Fibroblast of villous mesenchyme (primary cell): ENCODE measurements at regions not wholly inside any gene's neighbourhood (a gene's known extent, or its start where the extent isn't known, plus 50 kb on each side); places are given as distances from the start of the nearest gene placed in this dataset.
A peak's percentile ranks its signal among the peaks of the same experiment; 100 is the strongest.

Experiments
- DNase-seq: peaks from one replicate; pipeline ENCODE4 v3.0.0-alpha.2; 2010; ENCODE audit warnings: low read depth
- H3K4me3 ChIP-seq: 2 replicates; pipeline ENCODE4 v1.5.1; 2011; ENCODE audit warnings: low read depth, mild to moderate bottlenecking, low read length
- TF ChIP-seq, protein P1 (sequence below): IDR thresholded peaks from 2 replicates; pipeline ENCODE4 v1.5.1; 2012; ENCODE audit warnings: low read depth, mild to moderate bottlenecking, low read length; ENCODE audit not compliant: insufficient read depth

DNA sequence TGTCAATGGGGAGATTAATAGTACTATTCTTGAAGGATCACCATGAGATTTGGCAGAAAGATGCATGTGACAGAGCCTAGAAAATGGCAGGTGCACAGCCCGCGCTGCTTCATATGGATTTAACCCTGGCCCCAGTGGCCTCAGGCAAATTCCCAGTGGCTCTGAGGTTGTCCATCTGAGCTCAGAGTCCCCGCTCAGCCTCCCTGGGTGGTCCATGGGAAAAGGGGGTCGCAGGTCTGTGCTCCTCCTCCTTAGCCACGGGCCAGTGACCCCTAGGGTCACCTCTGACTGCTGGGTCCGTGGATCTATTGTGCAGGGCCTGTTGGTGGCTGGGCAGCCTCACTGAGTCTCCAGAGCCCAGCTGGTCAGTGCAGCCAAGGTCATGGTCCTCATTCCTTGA is 93.3 kb upstream of the BOD1 start:
- DNase-seq = no peak
- TF ChIP-seq, protein P1, sequence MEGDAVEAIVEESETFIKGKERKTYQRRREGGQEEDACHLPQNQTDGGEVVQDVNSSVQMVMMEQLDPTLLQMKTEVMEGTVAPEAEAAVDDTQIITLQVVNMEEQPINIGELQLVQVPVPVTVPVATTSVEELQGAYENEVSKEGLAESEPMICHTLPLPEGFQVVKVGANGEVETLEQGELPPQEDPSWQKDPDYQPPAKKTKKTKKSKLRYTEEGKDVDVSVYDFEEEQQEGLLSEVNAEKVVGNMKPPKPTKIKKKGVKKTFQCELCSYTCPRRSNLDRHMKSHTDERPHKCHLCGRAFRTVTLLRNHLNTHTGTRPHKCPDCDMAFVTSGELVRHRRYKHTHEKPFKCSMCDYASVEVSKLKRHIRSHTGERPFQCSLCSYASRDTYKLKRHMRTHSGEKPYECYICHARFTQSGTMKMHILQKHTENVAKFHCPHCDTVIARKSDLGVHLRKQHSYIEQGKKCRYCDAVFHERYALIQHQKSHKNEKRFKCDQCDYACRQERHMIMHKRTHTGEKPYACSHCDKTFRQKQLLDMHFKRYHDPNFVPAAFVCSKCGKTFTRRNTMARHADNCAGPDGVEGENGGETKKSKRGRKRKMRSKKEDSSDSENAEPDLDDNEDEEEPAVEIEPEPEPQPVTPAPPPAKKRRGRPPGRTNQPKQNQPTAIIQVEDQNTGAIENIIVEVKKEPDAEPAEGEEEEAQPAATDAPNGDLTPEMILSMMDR = no peak
- no peak overlapping the region for H3K4me3 ChIP-seq

DNA sequence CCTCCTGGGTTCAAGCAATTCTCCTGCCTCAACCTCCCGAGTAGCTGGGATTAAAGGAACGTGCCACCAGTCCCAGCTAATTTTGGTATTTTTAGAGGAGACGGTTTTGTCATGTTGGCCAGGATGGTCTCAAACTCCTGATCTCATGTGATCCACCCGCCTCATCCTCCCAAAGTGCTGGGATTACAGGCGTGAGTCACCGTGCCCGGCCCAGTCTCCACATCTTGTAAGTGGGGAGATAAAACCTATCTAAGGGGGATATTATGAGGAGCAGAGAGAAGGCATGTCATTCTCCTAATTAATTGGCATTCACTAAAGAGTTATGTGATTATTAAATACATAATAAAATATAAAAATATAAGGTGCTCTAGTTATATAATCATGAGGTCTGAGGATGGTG is 94.1 kb upstream of the BOD1 start:
- no peak overlapping the region for H3K4me3 ChIP-seq
- no peak for DNase-seq
- TF ChIP-seq, protein P1 = no peak

DNA sequence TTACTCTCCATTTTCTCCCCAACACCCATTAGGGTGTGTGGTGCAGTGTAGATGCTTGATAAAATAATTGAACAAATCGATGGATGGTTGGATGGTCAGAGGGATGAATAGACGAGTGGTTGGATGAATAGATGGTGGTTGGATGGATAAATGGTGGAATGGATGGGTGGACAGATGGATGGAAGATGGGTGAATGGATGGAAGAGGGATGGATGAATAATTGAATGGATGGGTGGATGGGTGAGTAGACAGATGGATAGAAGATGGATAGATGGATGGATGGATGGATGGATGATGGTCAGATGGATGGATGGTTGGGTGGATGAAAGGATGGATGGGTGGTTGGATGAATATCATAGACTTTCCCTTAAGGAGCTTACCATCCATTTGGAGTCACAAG is 95.0 kb upstream of the BOD1 start:
- TF ChIP-seq, protein P1 = no peak
- no peak for DNase-seq
- H3K4me3 ChIP-seq = no peak overlapping the region

DNA sequence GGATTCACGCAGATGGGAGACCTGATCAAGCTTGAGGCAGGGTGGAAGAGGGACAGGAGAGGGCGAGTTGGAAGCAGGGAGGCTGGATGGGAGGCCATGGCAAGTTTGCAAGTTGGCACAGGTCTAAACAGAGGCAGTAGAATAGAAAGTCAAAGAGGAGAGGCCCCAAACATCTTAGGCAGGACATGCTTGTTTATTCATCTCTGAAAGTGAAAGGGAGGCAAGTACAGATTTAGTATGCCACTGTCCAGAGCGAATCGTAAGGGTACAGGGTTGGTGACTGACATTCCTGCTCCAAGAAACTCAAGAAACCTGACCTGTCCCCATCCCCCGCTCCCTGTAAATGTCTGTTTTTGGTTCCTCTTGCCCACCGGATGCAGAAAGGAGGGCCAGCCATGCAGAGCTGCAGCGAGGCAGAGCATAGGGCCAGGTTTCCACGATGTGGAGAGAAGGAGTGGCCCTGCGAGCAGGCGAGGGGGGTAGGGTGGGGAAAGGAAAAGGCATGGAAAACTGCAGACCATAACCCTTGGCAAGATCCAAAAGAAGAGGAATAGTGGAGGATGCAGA is 96.2 kb upstream of the BOD1 start:
- TF ChIP-seq, protein P1 = no peak
- H3K4me3 ChIP-seq = no peak overlapping the region
- no peak for DNase-seq

DNA sequence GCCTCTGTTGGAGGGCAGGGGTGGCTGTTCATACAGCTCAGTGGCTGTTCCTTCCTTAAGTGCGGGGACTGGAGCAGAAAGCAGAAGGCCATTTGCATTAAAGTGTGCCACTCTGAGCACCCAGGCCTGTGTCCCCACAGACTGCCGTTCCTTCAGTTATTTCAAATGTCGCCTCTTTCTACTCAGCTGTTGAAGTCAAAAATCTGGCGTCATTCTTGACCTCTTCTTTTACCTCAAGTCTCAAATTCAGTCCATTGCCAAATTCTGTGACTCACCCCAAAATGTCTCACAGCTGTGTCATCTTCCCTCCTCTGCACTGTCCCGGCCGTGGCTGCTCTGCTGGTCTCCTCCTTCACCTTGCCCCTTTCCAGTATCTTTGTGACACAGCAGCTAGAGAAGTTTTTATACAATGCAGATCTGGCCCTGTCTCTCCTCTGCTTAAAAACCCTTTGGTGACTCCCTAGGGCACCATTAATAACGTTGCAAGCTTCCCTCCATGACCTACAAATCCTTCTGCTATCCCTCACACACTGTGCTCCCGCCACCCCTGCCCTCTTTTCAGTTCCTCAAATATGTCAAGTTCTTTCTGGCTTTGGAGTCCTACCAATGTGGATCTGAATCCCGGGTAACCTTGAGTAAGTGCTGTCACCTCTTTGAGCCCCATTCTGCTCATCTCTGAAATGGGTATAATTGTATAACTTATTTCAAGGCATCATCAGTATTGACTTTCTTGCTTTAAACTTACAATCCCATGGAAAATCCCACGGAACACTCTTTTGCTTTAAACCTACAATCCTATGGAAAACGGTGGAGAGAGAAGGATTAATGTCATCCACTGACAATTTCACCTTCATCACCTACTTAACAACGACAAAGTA is 98.3 kb upstream of the BOD1 start:
- TF ChIP-seq, protein P1 = no peak

DNA sequence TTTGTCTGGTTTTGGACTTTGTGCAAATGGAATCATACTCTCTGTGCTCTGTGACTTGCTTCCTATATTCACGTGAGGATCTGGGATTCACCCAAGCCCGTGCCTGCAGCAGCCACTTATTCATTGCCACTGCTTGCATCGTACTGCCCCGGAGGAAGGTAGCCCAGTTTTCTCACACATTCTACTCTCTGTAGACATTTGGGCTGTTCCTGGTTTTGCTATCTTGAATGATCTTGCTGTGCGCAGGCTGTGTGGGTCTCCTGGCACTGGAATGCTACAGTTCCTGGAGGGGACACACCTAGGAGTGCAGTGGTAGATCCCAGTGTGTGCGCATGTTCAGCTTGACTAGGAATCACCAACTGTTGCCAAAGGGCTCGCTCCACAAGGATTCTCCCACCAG is 99.2 kb upstream of the BOD1 start:
- peak; percentile 46 for DNase-seq
- TF ChIP-seq, protein P1 = no peak
- H3K4me3 ChIP-seq = no peak overlapping the region

More for the DNA sequence above, 98.3 kb upstream of the BOD1 start:
- no peak overlapping the region for H3K4me3 ChIP-seq
- peak; percentile 84 for DNase-seq
